ENCODE measurements at regions not wholly inside any gene's neighbourhood (a gene's known extent, or its start where the extent isn't known, plus 50 kb on each side); places are given as distances from the start of the nearest gene placed in this dataset.

DNA sequence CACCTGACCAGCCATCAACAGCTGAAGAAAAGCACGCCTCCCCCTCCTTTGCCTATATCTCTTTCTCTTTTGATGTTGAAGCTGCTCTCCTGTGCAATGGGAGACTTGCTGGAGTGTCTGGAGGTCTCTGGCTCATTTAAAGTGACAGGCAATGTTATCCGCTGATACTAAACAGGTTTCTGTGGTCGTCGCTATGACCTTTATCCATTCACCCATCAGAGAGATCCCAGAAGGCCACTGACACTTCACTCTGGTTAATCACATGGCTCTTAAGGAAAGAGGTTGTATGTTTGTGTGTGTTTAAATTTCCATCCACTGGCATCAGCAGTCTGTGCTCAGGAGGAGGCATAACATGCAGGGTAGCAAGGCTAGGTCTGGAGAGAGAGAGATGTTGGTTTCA, 277.3 kb downstream of the MTX2 start:
- BruUV-seq (replicated peaks): no TSS peak
- POLR2A ChIA-PET (ENCODE audit: unreplicated experiment): no interaction called here
- Histone ChIP-seq H3K27me3 (ENCODE audit: insufficient read depth, low read depth) (no peaks in the 10 kb centered on the region; the same call in 1 of the 2 replicates), H4K20me1 (ENCODE audit: insufficient read depth) (no peaks in the 10 kb centered on the region), H3K9me2 (ENCODE audit: insufficient read depth) (no peaks in the 10 kb centered on the region; the same call in 1 of the 2 replicates), H3K36me3 (ENCODE audit: low read depth) (no peaks in the 10 kb centered on the region), H3K4me3 (no peak overlapping the region), H3F3A (ENCODE audit: insufficient read depth, low read depth) (no peaks in the 10 kb centered on the region), H3K4me2 (no peak overlapping the region), H2AFZ (no peak overlapping the region), H3K4me1 (replicated peaks; ENCODE audit: insufficient read depth) (no peaks in the 10 kb centered on the region), H3K27ac (no peak overlapping the region), H3K79me2 (ENCODE audit: low read depth) (no peaks in the 10 kb centered on the region), H3K9me3 (ENCODE audit: insufficient read depth, low read depth) (no peaks in the 10 kb centered on the region)
- DNase-seq: no peak
- TF ChIP-seq CTCF (conservative IDR thresholded peaks at IDR 0.05): no peak
- TF ChIP-seq EZH2 (IDR thresholded peaks at IDR 0.05; ENCODE audit: low read depth): no peak
- intact Hi-C loops (cut with micrococcal nuclease; ENCODE audit: unreplicated experiment): no loop called here
- CTCF ChIA-PET: no interaction called here

- ChIA-PET CTCF (interaction anchor here (0.9 to 2.7 kb wide), 2 partner anchors 98 to 426 kb away, joined by 3 to 25 read pairs; no protein-coding TSS in a partner anchor), POLR2A (ENCODE audit: unreplicated experiment) (no interaction called here)
- intact Hi-C loops (cut with micrococcal nuclease; ENCODE audit: unreplicated experiment): loop anchor here (5.0 to 10.0 kb wide), 4 partner anchors 100 to 592 kb away; no protein-coding TSS in a partner anchor
- no peaks in the 10 kb centered on the region; the same call in 1 of the 2 replicates for H3K27me3 ChIP-seq (ENCODE audit: insufficient read depth, low read depth)
- no peak for DNase-seq
- no peak overlapping the region for H2AFZ ChIP-seq
- no peaks in the 10 kb centered on the region for H4K20me1 ChIP-seq (ENCODE audit: insufficient read depth)
- no peak overlapping the region for H3K27ac ChIP-seq
- no TSS peak for BruUV-seq (replicated peaks)
- no peaks in the 10 kb centered on the region for H3F3A ChIP-seq (ENCODE audit: insufficient read depth, low read depth)
- H3K36me3 ChIP-seq (ENCODE audit: low read depth): no peaks in the 10 kb centered on the region
- TF ChIP-seq EZH2 (IDR thresholded peaks at IDR 0.05; ENCODE audit: low read depth) (no peak), CTCF (conservative IDR thresholded peaks at IDR 0.05) (no peak)
- H3K4me3 ChIP-seq: no peak overlapping the region
- no peaks in the 10 kb centered on the region for H3K79me2 ChIP-seq (ENCODE audit: low read depth)
- H3K4me2 ChIP-seq: no peak overlapping the region
- no peaks in the 10 kb centered on the region for H3K9me2 ChIP-seq (ENCODE audit: insufficient read depth)
- H3K4me1 ChIP-seq (replicated peaks; ENCODE audit: insufficient read depth): no peaks in the 10 kb centered on the region
- no peaks in the 10 kb centered on the region for H3K9me3 ChIP-seq (ENCODE audit: insufficient read depth, low read depth)
These were observed 283.4 kb downstream of the MTX2 start for GRCh38 chr2:176552501-176553135.

DNA sequence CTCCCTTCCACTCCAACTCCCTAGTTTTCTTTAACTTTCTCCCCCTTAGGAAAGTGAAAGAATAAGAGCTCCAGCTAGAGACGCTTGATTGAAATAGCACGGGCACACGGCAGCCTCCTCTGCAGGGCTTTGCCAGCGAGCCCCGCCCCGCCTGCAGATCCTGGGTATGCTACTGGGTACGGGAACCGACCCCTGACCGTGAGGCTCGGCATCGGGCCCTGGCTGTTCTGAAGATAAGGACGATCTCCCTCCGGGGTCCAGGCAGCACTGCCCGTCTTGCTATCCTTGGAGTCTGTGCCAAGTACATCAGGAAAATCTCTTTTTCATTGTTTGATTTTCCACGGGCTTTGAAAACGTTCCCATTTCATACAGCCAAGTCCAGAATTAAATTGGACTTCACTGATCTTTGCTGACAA, 284.5 kb downstream of the MTX2 start:
- Histone ChIP-seq H3F3A (ENCODE audit: insufficient read depth, low read depth) (no peaks in the 10 kb centered on the region), H3K4me3 (peak overlapping the region; percentile 58), H3K4me2 (peak overlapping the region; percentile 87), H4K20me1 (ENCODE audit: insufficient read depth) (no peaks in the 10 kb centered on the region), H3K4me1 (replicated peaks; ENCODE audit: insufficient read depth) (no peaks in the 10 kb centered on the region), H3K36me3 (ENCODE audit: low read depth) (no peaks in the 10 kb centered on the region), H2AFZ (peak overlapping the region; percentile 88), H3K27me3 (ENCODE audit: insufficient read depth, low read depth) (no peaks in the 10 kb centered on the region; the same call in 1 of the 2 replicates), H3K79me2 (ENCODE audit: low read depth) (no peaks in the 10 kb centered on the region), H3K9me3 (ENCODE audit: insufficient read depth, low read depth) (no peaks in the 10 kb centered on the region), H3K27ac (no peak overlapping the region), H3K9me2 (ENCODE audit: insufficient read depth) (no peaks in the 10 kb centered on the region)
- no peak for TF ChIP-seq EZH2 (IDR thresholded peaks at IDR 0.05; ENCODE audit: low read depth)
- no peak for TF ChIP-seq CTCF (conservative IDR thresholded peaks at IDR 0.05)
- BruUV-seq (replicated peaks): no TSS peak
- ChIA-PET POLR2A (ENCODE audit: unreplicated experiment) (interaction anchor here (0.6 to 0.7 kb wide), 2 partner anchors 14 to 912 kb away, joined by 3 to 4 read pairs; no protein-coding TSS in a partner anchor), CTCF (interaction anchor here (0.7 to 2.7 kb wide), 18 partner anchors 9 to 864 kb away, joined by 3 to 25 read pairs (median 8); partner anchors contain the start of gene HOXD8)
- DNase-seq: peak; percentile 46 to 67
- intact Hi-C loops (cut with micrococcal nuclease; ENCODE audit: unreplicated experiment): loop anchor here (1.0 to 10.0 kb wide), 9 partner anchors 62 to 591 kb away; no protein-coding TSS in a partner anchor

All from PC-9 (cell line).